Transverse colon (tissue), 3 donors: ENCODE measurements at regions not wholly inside any gene's neighbourhood (a gene's known extent, or its start where the extent isn't known, plus 50 kb on each side); places are given as distances from the start of the nearest gene placed in this dataset.

ENCODE experiments used
- CTCF ChIP-seq, 5 experiments: fragments of 200-600 bp in 3 of 5; fragments of 450-650 bp in 2 of 5; sonication (generic) in 3 of 5; IDR thresholded peaks; 1 replicate in 2 of 5; 2 replicates in 3 of 5; pipeline ENCODE4 v1.5.1; 2016 to 2017; ENCODE audit warnings: antibody characterized with exemption in 5 of 5, inconsistent platforms in 3 of 5, mild to moderate bottlenecking in 2 of 5, moderate library complexity in 1 of 5
- POLR2A ChIP-seq: fragments of 450-650 bp; IDR thresholded peaks from one replicate; pipeline ENCODE4 v1.6.1; 2016; ENCODE audit warnings: antibody characterized with exemption, mild to moderate bottlenecking, moderate library complexity

- TF ChIP-seq CTCF (IDR thresholded peaks at IDR 0.05) (no peak), POLR2A (no peak)
Observed at GRCh38 chr20:22226849-22227700, 357.3 kb downstream of the FOXA2 start.
